ENCODE measurements at regions not wholly inside any gene's neighbourhood (a gene's known extent, or its start where the extent isn't known, plus 50 kb on each side); places are given as distances from the start of the nearest gene placed in this dataset.

GRCh38 chr10:47241256-47241655 is 58.7 kb upstream of the GDF10 start:
- no peak for TF ChIP-seq CTCF (IDR thresholded peaks at IDR 0.05)
- no peak for TF ChIP-seq POLR2A (IDR thresholded peaks at IDR 0.05)

Measured in lower leg skin (tissue), 3 donors.